IPS DF 4.7 (cell line): ENCODE measurements at regions not wholly inside any gene's neighbourhood (a gene's known extent, or its start where the extent isn't known, plus 50 kb on each side); places are given as distances from the start of the nearest gene placed in this dataset.

Experiments
- DNase-seq: peaks from one replicate; pipeline ENCODE4 v3.0.0-alpha.2; 2013; ENCODE audit warnings: low spot score; ENCODE audit errors: extremely low read depth

DNA sequence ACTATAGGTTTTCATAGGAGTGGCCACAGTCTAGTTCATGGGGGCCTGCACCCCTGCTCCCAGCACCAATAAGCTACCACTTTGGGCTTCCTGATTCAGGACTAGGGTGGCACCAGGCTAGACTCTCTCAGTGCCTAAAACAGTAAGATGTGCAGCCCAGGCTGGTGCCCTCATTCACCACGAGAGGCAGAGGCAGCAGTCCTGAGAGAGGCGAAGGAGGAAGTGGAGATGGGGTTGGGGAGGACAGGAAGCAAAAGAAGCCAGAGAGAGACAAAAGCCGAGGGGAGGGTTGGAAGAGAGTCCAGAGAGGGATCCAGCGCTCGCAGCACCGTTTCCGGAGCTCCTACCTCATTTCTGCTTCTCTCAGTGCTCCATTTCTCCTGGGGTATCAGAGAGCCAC lies 180.9 kb downstream of the MED10 start:
- DNase-seq, result no peak

DNA sequence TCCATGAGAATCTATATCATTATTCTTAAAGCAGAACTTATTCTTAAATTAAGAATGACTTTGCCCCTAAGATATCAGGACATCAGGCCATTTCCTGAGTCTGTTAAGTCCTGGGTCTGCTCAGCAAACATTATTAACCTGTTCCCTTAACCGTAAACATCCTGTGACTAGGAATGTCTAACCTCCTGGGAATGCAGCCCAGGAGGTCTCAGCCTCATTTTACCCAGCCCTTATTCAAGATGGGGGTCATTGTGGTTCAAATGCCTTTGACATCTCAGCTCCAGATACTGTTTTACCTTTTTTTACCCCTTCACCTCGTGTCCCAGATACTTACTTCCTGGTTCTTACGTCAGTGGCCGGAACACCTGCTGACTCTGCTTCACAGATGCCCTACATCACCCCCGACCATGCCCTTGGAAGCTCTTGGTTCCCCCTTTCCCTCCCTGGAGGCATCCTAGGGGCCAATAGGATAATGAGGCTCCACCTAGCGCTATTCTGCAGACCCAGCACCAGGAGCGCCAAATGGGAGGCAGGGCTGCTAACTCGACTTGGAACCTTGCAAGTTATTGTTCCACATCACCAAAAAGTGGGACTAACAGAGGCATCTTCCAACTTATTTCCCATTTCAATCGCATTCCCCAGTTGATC lies 182.5 kb downstream of the MED10 start:
- DNase-seq, result no peak

GRCh38 chr5:6194906-6195612 lies 183.3 kb downstream of the MED10 start:
- no peak for DNase-seq

- DNase-seq, result no peak
Observed at GRCh38 chr5:6194261-6194875, 184.0 kb downstream of the MED10 start.

GRCh38 chr5:6193310-6193709 lies 185.0 kb downstream of the MED10 start:
- no peak for DNase-seq

GRCh38 chr5:6190838-6191237 lies 187.5 kb downstream of the MED10 start:
- no peak for DNase-seq

- DNase-seq, result no peak
Observed at GRCh38 chr5:6188976-6189375, 189.4 kb downstream of the MED10 start.

- DNase-seq, result no peak
Observed at GRCh38 chr5:6188344-6188743, 190.0 kb downstream of the MED10 start.

- DNase-seq, result no peak
Observed at GRCh38 chr5:6187501-6187900, 190.8 kb downstream of the MED10 start.

- DNase-seq, result no peak
Observed at GRCh38 chr5:6185574-6185973, 192.8 kb downstream of the MED10 start.

GRCh38 chr5:6184481-6184880 lies 193.9 kb downstream of the MED10 start:
- DNase-seq, result no peak

- DNase-seq, result no peak
Observed at GRCh38 chr5:6183391-6184390, 194.7 kb downstream of the MED10 start.

GRCh38 chr5:6182271-6182815 lies 196.0 kb downstream of the MED10 start:
- DNase-seq, result no peak

DNA sequence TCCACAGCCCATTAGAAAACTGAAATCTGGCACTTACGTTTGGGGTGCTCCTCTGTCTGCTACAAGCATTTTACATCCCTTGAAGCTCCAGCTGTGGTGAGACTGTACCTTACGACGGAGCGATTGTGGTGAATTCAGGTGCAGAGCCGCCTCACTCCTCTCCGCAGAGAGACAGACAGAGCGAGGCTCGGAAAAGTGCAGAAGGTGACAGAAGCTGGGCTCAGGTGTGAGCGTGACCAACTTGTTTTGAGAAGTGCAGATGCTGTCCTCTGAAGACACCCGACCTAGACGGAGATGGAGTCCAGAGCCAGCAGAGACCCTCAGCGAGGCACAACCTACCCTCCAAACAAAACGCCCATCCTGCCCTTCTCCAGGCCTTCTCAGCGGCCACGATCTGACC lies 196.5 kb downstream of the MED10 start:
- DNase-seq, result no peak

DNA sequence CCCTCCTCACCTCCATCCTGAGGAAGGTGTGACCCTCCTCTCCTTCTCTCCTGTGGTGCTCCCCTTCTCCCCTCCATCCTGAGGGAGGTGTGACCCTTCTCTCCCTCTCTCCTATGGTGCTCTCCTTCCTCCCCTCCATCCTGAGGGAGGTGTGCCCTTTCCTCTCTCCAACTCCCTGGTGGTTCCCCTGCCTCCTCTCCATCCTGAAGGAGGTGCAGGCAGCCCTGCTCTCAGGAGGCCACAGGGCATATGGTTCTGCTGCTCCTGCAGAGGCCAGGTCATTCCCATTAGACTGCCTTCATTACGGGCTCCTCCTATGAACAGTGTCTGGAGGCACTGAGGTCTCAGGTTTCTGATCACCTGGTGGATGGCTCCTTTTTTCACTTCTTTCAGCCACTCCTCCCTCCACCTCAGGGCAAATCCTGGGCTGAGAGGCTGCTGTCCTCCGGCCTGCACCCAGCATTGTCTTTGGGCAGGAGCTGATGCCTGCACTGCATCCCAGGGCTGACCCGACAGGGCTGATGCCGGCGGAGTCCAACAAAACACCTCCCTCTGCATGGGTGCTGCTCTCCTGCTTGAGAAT lies 197.1 kb downstream of the MED10 start:
- DNase-seq, result no peak

GRCh38 chr5:6180231-6180872 lies 198.0 kb downstream of the MED10 start:
- no peak for DNase-seq

DNA sequence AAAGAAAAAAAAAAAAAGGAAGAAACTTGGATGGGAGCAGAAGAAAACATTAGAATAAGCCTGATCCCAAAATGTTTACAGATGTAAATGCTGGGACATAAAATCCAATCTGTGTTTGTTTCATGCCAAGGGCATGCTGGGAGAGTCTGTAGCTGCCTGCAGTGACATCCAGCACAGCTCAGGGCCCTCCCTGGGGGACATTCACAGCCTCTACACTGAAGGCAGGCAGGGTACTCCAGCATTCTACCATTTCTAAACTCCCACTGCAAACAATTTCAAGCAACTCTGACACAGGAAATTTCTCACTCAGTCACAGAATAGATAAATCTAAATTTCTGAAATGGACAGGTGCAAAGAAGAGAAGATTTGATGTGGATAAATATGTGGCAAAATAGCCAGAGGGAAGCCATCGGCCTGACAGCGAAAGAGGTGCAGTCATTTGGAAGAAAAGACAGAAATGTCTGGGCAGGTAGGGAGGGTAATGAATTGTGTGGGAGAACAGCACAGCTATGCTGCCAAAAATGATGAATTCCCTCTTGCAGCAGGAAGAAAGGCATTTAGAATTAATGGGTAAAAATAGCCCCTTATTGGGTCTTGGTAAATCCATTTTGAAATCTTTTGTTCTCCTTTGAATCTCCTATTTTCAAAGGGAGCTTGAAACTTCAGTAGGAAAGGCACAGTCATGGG lies 199.4 kb downstream of the MED10 start:
- DNase-seq, result no peak

DNA sequence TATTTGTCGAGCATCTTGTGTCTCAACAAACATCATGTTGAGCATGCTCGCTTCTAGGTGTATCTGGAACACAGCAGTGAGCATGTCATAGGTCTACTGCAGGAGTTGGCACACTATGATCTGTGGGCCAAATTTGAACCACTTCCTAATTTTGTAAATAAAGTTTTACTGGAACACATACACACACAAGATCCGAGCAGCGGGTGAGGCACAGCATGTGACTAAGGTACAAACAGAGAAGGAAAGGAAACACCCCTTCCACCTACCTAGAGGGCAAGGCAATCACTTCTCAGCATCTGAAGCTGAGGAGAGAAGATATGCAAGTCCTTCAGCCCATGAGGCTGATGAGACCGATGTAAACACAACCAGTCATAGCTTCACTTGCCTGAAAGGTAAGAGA lies 200.4 kb downstream of the MED10 start:
- no peak for DNase-seq

- DNase-seq, result no peak
Observed at GRCh38 chr5:6176102-6176693, 202.1 kb downstream of the MED10 start.
